GM21529 (cell line): ENCODE measurements at regions not wholly inside any gene's neighbourhood (a gene's known extent, or its start where the extent isn't known, plus 50 kb on each side); places are given as distances from the start of the nearest gene placed in this dataset.
"Not testable (repeated sequence)": the region's sequence is repeated elsewhere in the genome, so short reads cannot be mapped to it uniquely, and the experiment has no call there.

Source experiments
- ATAC-seq: cut with Tn5 transposase; IDR thresholded peaks from one replicate; pipeline ENCODE4 v1.9.1; 2021; ENCODE audit not compliant: unreplicated experiment

DNA sequence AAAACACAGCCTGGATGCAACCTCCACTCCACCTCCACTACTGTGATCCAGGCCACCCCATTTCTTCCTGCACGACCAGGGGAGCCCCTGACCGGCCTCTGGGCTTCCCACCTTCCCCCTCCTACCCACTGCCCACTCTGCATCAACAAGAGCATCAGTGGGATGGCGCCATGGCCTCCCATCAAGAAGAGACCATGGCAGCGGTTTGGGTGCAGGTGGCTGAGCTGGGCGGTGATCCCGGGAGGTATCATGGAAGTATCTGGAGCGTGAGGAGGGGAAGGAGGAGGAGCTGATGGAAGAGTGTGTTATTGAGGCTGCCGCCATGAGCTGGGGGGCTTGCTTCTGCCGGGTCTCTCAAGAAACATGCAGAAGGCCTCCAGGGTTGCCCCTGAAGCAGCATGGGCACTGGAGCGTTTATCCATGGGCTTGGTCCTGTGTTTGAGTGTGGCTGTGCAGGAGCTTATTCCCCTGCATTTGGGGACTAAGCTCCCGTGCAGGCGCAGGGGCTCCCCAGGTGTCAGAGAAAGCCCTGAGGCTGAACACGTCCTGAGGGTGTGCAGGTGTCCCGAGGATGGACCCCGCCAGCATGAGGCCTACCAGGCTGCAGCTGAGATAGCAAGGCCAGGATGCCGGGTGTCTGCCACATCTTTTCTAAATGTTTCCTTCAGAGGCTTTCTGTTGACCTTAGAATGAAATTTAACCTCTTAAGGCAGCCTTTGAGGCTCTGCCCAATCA, 99.2 kb upstream of the PCBD1 start:
- no peak for ATAC-seq

DNA sequence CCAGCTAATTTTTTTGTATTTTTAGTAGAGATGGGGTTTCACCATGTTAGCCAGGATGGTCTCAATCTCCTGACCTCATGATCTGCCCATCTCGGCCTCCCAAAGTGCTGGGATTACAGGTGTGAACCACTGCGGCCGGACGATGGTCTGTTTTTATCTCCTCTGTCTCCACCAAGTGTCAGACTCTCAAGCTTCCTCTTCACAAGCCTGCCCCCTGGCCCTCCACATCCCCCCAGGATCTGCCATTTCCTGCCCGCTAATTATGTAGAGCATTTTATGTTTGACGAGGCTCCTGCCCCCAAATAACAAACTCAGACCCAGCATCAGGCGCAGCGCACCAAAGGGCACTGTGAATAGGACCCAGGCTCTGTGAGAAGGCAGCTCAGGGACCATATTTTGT, 101.8 kb upstream of the PCBD1 start:
- ATAC-seq, result not testable (repeated sequence)

DNA sequence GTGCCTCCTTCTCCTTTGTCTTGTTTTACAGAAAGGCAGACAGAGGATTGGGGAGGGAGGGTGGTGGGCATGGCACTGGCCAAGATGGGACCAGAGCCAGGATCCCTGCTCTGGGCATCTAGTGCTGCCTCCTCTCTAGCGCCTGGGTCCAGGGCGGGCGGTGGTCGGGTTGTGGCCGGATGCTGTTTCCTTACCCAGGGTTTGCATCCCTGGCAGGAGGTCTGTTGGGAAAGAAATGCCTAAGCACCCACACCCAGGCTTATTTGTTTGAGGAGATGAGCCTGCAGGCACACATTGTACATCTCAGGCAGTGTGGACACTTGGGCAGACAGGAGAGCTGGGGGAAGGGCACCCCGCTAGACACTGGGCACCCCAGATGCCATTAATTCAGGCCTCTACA, 102.3 kb upstream of the PCBD1 start:
- ATAC-seq, result no peak

DNA sequence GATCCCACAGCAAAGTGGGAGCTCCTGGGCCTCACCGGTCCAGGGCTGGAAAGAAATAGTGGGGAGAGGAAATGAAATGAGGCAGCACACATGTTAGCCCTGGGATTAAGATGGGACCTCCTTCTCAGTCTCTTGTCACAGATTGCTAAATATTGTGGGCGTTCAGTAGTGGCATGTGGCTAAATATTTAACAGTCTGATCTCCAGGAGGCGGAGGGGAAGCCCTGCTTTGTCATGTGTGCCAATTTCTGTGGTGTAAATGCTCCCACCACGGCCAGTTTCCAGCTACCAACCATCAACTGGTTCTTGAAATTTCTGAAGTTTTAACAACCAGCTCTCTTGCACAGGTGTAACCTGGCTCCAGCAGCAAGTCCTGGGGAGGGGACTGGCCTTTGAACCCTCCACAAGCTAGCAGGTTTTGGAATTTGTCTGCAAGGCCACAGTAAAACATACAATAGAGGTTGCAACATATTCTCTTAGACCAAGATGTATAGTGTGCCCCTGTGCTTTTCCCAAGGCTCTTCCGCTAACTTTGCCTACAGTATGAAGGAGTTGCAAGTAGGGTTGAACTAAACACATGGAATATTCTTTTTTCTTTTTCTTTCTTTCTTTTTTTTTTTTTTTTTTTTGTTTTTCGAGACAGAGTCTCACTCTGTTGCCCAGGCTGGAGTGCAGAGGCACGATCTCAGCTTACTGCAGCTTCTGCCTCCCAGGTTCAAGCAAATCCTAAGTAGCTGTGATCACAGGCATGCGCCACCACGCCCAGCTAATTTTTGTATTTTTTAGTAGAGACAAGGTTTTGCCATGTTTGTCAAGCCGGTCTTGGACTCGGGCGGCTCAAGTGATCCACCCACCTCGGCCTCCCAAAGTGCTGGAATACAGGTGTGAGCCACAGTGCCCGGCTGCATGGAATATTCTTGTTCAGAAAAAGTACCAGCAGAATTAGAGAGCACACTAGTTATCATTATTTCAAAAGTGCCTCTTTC, 103.1 kb upstream of the PCBD1 start:
- ATAC-seq, result no peak

DNA sequence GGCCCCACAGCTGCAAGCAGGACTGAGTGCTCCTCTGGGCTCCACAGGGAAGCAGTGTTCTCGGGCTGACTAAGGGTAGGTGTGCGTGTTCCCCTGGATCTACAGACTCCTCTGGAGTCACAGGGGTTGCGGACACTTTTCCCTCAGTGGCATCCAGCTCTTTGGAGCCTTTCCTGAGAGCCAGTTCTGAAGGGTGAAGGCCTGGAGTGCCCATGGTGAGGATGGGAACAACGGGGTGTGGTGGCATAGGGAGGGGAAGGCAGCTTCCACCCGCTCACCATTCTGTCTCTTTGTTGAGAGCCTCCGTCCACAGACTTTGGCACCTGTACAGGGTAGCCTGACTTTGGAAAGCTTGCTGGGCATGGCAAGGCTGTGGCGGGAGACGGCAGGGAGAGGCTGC, 104.1 kb upstream of the PCBD1 start:
- ATAC-seq, result no peak

DNA sequence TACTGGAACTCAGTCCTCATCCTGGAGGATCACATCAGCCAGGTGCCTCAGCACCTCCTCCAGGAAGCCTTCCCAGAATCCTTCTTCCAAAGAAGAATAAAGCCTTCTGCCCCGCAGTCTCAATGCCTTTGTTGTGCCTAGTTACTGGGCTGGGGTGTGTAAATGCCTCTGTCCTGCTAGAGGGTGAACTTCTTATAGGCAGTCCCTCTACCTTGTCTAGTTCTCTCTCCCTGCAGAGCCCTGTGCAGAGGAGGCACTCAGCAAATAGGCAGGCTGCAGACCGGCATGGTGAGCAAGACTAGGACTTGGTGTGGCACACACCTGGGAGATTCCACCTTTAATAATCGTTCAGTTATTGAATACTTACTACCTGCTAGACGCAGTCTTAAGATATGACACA, 104.7 kb upstream of the PCBD1 start:
- ATAC-seq, result no peak

DNA sequence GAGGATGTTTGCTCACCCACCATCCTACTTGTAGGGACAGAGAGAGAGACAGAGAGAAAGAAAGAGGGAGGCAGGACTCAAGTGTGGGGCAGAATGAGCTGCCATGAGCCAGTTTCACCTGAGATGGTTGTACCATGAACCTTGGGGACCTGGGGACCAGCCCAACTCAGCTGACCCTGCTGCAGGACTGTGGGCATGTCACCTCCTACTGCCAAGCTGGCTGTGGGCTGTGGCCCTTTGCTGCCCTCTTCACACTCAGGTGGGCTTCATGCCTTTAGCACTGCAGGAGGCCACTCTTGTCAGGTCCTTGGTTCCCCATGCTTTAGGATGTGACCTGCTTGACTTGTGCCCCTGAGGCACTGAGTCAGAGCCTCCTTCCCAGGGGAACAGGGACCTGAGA, 108.2 kb upstream of the PCBD1 start:
- ATAC-seq, result no peak

DNA sequence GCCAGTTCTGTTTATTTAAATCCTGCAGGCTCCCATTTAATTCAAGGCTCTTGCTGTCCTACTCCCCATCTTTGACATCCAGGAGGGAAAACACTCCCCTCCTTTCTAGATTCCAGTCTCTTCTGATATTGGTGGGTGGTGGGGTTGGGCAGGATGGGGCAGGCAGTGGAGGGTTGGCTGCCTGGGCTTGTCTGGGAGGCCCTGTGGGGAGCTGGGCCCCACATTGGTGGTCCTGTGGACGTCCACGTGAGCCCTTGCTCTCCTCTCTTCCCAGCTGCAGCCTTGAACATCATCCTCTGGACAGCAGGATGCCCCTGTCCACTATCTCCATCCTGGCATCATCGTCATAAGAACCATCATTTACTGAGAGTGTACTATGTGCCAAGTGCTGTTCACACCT, 108.9 kb upstream of the PCBD1 start:
- no peak for ATAC-seq

DNA sequence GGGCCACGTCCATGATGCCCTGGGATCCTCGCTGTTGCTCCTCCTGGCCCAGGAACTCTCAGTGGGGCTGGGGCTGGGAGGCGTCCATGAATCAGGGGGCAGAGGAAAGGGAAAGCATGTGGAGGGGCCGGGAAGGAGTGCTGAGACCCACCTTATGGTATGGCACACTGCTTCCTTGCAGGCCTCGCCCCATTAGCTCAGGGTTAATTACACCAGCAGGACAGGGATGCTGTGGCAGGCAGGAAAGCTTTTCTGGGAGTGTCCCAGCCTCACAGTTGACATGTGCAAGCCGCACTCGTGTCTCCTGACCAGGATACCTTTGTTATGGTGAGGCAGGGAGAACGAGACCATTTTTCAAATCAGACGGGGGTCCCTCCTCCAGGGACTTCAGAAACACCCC, 109.7 kb upstream of the PCBD1 start:
- no peak for ATAC-seq

DNA sequence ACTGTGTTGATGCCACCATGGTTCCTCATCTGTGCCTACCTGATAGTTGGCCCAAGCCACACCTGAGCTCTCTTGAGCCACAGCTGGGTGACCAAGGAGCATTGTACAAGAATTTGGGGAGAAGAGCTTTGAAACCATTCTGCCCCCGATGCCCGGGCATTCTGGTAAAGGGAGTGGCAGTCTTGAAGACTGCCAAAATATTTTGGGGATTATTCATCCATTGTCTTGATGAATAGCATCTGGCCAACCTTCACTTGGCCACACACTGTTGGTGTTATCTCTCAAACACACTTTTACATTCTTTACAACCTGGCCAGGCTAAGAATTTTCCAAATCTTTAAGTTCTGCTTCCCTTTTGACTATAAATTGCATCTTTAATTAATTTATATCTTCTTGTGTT, 113.1 kb upstream of the PCBD1 start:
- no peak for ATAC-seq

DNA sequence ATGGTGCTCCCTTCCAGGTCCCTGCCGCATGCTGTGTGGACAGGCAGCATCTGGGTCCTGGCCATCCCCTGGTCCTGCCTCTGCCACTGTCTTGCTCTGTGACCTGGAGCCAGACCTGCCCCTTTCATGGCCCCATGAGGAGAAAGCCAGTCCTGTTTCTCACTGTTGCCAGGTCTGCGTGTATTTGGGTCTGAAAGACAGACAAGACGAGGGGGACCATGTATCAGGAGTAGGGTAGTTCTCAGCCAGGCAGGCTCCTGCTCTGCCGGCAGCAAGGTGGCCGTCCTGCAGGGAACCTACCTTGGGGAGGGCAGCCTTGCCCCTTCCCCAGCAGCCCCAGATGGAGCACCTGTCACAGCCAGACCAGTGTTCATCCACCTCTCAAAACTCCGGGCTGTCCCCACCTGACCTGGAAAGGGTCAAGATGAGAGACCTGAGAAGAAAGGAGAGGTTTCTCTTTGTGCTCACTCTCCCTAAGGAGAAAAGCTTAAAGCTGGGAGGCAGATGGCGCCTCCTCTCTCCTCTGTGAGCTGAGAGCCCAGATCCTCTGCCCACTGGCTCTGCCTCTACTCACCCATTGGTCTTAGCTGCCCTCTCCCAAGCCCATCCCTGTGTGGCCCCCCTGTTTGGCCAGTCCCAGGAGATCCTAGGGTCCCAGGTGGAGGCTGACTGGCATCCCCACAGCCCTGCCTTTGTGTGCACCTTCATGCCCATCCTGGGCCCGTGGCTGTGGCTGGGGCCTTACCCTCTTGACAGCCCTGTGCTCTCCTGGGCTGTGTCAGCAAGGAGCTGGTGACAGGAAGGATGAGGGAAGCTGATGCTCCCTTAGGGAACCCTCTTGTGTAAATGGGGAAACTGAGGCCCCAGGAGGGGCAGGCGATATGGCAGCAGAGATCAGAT, 116.1 kb upstream of the PCBD1 start:
- ATAC-seq, result no peak

DNA sequence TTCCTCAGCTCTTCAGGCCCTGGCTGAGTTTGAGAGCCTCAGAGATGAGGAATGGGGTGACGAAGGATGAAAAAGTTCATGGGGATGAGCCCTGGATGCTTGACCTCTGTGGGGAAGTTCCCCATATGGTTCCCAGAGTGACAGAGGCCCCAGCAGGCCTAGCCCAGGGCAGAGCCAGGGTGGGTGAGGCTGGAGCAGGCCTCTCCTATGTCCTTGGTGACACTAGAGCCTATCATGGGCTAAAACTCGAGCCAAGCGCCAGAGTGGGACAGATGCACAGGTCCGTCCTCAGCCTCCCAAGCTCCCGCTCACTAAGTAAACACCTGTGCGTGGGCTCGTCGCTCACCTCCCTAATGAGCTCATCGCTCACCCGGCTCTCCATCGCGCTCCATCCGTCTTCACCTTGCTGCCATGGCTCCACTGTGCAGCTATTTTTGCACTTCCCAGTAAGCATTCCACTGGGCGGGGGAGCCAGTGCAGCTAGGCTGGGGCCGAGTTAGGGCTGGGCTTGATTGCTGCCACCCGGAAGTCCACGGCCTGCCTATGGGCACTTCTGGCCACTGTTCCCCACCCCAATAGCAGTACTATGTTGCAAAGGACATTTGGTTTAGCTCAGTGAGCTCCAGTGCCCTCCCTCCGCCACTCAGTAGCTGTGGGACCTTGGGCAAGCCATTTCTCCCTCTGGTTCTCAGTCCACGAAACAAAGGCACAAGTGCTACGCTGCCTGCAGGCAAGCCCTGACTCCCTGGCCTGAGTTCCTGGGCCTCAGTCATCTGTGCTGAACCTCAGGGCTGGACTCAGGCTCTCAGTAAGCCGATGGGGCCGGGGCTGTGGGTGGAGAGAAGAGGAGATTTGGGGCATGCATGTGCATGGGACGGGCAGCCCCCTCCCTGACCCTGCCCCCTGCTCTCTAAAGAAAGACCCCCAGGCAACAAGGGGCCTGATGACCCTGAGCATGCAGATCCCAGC, 117.3 kb upstream of the PCBD1 start:
- ATAC-seq, result no peak

DNA sequence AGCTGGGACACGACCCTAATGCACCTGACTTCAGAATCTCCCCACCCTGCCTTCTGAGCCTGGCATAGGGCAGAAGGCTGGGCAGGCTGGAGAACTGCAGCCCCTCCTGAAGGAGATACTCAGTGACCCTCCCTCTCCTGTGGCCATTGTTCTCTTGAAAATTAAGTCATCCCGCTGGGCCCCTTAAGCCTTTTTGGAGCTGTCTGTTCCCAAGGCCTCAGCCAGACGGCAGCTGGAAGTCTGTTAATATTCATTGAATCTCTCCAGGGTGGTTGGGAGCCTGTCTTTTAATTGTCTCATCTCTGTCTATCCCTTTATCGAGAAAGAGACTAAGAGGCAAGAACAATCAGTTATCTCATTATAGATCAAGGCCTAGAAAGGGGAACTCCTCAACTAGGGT, 118.1 kb upstream of the PCBD1 start:
- no peak for ATAC-seq

DNA sequence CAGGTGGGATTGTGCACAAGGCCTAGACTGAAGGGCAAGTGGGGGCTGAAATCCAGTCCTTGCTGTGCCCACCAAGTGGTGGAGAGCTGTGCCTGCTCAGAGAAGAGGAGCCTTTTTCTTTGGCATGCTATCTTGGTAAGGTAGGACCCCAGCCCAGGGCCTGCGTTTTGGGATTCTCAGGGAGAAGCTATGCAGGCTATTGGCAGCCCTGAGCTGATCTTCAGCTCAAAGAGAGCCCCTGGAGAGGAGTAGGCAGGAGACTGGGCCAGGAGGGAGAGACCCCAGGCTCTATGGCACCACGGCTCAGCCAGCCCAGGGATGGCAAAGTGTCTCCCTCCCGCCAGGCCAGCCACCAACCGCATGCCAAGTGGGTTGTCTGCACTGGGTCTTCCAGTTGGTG, 119.2 kb upstream of the PCBD1 start:
- ATAC-seq, result no peak

DNA sequence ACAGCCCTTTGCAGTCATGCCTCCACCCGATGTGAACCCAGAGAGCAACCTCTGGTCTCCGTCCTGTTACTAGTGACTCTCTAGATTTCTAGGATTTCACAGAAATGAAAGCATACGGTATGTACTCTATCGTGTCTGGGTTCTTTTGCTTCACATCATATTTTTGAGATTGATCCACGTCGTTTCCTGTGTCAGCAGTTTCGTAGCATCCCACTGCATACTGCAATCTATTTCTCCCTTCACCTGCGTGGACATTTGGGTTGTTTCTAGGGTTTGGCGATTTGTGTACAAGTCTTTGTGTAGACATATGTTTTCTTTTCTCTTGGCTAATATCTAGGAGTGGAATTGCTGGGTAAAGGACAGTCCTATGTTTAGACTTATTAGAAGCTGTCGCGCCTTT, 119.8 kb upstream of the PCBD1 start:
- ATAC-seq, result no peak

DNA sequence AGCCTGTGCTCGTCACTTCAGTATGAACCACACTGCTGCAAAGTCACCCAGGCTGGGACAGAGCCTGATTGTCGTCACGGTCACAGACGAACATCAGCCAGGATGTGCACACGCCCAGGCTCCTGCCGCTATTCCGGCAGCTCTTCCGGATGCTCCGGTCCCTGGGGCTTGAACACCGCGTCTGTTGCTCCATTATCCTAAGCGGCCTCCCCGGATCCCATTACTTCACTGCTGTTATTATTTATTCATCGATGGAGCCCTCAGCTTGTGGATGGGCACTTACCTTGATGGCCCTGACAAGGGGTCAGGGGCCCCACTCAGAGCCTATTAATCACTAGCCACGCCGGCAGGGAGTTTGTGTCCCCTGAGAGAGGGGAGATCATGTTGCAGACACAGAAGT, 120.8 kb upstream of the PCBD1 start:
- ATAC-seq, result no peak

DNA sequence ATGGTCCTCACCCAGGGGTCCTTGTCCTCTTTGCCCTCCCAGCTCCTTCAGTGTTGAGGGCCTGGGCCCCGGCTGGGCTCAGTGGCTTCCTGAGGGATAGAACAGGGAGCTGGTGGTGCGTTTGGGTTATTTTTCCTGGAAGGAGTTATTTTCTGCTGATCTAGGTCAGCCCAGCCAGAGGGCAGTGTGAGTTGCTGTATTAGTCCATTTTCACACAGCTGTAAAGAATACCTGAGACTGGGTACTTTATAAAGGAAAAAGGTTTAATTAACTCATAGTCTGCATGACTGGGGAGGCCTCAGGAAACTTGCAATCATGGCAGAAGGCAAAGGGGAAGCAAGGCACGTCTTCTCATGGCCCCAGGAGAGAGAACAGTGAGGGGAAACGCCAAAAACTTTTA, 122.4 kb upstream of the PCBD1 start:
- no peak for ATAC-seq

DNA sequence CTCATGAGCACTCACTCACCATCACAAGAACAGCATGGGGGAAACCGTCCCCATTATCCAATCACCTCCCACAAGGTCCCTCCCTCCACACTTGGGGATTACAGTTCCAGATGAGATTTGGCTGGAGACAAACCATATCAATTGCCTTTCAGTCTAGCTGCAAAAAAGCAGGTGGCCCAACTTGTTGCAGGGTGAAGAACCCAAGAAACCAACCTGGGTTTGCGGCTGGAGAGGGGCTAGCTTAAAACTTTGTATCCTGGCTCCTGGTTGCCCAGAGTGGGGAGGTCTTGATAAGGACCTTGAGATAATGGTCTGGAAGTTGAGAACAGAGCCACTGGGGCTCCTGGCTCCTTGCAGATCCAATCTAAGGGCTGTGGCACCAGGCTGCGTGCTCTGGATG, 122.8 kb upstream of the PCBD1 start:
- ATAC-seq, result no peak

DNA sequence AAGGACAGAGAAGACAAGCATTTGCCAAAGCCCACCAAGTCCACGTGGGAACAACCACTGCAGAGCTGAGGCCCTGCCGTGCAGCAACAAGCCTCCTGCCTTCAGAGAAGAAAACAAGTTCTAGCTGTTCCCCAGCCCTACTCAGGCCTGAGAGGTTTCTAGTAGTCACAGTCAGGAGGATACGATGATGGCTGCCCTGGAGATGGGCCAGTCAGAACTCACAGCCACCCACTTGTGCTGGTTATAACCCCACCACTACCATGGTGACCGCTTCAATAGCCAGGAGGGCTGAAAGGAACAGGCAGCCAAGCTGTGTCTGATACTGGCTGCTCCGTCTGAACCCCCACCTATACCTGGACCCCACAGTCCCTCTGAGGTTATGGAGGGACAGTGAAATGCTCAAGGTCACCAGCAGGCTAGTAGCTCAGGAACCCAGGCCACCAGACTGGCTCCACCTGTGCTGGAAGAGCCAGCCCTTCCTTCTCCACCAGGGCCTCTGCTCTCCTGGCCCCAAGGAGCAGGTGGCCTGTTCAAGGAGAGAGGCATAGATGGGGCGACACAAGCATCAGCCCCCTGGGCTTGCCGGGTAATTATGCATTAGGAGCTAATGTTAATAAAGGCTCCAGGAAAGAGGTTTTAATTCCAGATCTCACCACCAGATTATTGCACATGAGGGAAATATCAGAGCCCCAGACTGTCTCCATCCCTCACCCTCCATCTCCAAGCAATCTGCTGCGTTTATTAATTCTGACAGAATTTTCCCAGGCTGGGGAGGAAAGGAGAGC, 125.8 kb upstream of the PCBD1 start:
- ATAC-seq, result no peak
